Left lobe of liver (tissue), 2 donors: ENCODE measurements at regions not wholly inside any gene's neighbourhood (a gene's known extent, or its start where the extent isn't known, plus 50 kb on each side); places are given as distances from the start of the nearest gene placed in this dataset.

ENCODE experiments used
- ATAC-seq: fragments of 200-7000 bp; cut with Tn5 transposase; one replicate; pipeline ENCODE4 v1.9.1; 2020; ENCODE audit warnings: mild to moderate bottlenecking, moderate library complexity
- DNase-seq: peaks from one replicate; pipeline ENCODE4 v3.0.0-alpha.2; 2020; ENCODE audit warnings: low spot score
- donor health status: DM: no; HTN: no; CAD: no; lungs with moderate emphysema.
- donor health status: DM: no; HTN: yes; CAD: no.

DNA sequence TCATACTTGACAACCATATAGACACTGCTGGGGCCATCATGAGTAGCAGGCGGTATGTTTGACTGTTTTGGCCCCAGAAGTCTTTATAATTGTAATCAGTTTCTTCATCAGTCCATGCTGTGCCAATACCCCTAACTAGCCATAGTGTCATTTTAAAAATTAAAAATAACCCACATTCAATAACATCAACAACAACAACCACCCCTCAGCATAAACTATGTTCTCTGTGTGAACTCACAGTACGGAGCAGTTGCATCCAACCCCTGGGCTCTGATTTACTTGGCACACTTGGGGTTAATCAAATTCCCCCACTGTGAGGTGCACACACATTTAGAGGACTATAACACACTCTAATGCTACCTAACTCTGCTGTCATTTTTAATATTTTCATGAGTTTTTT, 553.7 kb downstream of the USP25 start:
- DNase-seq, result no peak
- ATAC-seq, result no peak

DNA sequence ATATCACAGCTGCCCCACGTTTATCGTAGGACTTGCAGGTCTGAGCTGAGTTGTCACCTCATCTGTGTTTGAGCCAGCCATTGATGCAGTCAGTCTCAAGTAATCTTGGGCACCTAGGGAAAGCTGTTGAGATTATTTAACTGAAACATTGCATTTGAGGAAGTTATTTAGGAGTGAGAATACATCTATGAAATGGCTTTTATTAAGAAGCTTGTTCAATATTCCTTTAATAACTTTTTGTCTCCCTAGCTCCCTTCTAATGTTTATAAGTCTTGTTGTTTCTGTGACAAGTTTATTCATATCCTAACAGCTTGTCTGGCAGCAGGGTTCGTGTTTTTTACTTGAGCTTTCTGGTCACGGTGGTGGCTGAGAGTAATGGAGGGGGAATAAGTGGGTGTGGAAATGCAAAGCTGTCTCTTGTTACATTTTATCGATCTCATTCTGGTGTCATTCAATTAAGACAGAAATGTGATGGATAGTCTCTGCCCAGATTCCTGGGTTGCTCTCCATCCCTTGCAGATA, 555.9 kb downstream of the USP25 start:
- DNase-seq, result no peak

DNA sequence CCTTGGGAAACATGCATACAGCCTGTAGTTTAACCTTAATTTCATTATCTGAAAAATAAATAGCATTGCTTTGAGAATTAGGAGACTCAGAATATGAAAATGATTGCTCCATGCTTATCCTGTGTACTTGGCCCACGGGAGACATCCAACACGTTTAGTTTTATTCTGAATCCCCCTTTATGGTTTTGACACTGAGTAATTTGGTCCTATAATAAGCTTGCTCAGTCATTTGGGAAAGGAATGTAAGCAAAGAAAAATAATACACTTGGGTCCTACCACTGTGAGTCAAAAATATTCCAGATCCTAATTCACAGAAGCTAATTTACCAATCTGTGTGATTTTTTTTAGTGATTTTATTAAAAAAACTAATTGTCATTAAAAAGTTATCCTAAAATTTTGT, 557.3 kb downstream of the USP25 start:
- ATAC-seq, result no peak
- DNase-seq, result no peak

More for the DNA sequence above, 555.9 kb downstream of the USP25 start:
- no peak for ATAC-seq

DNA sequence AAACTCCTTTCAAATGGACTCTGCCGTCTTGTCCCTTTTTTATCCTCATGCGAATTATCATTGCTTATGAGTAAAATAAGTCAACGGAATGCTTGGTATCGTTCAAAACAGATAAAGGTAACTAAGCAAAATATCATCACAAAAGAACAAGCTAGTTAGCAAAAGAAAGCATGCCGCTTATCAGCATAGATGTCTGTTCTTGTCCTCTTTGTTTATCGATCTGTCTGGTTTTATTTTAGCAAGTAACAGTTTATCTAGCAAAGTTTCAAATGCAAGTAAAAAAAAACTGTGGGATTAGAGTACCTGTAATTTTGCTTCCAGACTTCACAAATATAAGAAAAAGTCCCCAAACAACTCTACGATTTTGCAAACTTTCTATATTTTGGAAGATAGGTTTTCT, 561.5 kb downstream of the USP25 start:
- peak; percentile 67 for ATAC-seq
- DNase-seq, result no peak

DNA sequence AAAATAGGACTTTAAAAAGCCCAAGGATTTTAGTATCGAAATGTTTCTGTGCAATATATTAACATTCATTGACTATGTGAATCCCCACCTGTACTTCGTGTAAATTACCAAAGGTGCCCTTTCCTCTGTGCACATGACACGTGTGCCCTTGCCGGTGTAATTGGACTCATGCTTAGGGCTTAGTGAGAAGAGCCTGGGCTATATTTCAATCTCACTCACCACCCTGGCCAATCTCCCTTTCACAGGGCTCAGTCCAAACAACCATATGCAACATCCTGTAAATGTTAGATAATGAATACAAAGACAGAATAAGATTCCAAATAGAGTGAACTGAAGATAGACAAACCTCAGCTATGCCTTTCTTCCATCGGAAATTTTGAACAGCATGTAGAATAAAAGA, 564.3 kb downstream of the USP25 start:
- DNase-seq (no peak), ATAC-seq (peak; percentile 44)

DNA sequence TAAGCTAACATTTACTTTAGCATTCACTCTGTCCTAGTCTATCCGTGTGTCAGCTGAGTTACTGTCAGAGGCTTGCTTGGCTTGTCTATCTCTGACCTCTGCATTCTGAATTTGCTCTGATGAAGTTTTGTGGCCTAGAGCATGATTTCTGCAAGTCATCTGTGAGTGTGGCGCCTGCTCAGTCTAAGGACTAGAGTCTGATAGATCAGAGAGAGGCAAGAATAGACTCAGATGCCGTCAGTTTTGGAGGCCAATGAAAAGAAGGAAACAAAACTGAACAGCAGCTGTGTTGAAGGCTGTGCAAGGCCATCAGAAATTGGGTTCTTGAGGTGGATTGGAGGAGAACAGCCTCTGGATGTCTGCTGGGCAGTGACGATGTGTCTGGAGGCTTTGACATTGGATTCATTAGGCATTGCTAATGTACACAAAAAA, 573.1 kb downstream of the USP25 start:
- DNase-seq (peak; percentile 67), ATAC-seq (peak; percentile 89)

DNA sequence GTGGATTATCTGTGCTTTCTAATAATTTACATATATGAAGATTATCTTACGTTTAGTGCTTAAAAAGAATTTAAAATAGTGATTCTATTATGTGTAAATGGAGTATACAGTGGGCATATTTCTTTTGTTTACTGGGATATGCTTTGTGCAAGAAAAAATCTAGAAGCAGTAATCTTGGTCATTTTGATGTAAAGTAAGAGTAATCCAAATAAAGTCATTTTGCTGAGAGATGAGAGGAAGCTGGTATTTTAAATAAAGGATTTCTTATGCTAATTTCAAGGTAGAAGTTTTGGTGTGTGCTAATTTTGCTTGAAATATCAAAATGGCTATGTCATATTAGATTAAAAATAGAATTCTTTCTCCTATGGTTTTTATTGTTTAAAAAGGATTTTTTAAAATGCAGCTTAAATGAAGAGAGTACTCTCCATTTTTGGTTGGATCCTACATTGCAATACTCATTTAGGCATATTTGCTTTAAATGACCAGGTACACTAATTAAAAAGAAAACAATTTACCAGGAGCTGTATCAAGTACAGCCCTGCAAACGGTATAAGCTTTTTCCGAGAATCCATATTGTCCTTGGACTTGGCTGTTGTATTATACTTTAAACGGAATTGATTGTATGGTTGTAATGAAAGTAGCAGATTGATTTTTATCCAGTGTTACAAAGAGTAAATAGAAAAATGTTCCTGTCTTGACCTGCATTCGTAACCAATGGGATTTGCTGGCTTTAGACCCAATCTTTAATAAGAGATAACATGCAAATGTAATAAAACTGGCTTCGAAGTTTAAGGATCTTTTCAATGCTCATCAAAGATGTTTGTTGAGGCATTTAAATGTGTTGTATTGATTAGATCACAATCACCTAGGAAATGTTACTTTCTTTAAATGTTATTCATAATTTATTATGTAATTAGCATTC, 574.7 kb downstream of the USP25 start:
- ATAC-seq (peak; percentile 40), DNase-seq (no peak)

DNA sequence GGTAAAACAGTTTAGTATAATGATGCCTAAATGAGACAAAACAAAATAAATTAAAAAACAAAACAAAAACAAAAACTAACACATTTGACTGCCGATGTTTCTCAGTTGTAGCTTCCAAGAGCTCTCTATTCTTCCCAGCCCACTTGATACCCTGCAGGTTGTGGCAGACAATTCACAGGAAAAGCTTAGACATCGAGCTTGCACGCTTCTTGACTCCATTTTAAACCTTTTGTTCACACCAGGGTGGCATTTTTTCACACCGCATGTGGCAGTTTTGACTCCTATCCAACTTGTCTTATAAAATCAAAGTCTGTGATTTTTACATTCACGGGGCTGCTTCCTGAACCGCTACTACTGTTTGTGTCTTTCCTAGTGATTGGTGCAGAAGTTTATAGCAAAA, 575.9 kb downstream of the USP25 start:
- no peak for DNase-seq
- peak; percentile 20 for ATAC-seq

DNA sequence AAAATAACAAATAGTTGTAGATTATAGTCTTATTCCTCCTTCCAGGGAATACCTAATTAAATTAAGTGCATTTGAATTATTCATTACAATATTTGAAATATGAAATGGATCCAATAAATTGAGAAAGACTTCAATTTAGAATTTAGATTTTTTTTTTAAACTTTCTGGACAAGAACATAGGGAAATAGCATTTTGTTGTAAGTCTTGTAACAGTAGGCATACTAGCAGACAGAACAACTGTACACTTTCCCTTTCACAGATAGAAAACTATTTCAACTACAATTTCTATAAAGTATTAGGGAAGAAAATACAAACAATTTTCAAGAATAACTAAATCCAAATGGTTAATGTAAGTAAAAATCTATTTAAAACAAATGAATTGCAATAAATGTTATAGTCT, 577.5 kb downstream of the USP25 start:
- ATAC-seq, result no peak
- no peak for DNase-seq

DNA sequence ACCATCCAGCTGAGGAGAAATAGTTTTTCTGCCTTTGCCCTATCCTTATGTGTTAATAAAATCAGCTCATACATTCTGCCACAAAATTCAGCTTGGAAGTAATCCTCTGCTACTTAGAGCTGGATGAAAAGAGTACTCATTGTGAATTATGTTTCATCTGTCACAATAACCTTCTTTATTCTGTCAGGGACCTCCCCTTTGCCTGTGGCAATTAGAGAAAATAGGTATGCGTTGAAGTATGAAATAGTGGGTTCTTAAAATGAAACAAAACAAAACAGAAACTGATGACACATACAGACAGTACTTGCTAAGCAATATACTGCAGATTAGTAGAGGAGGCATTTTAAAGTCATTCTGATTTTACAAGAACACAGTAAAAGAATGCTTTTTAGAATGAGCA, 578.5 kb downstream of the USP25 start:
- ATAC-seq (peak; percentile 42), DNase-seq (no peak)

DNA sequence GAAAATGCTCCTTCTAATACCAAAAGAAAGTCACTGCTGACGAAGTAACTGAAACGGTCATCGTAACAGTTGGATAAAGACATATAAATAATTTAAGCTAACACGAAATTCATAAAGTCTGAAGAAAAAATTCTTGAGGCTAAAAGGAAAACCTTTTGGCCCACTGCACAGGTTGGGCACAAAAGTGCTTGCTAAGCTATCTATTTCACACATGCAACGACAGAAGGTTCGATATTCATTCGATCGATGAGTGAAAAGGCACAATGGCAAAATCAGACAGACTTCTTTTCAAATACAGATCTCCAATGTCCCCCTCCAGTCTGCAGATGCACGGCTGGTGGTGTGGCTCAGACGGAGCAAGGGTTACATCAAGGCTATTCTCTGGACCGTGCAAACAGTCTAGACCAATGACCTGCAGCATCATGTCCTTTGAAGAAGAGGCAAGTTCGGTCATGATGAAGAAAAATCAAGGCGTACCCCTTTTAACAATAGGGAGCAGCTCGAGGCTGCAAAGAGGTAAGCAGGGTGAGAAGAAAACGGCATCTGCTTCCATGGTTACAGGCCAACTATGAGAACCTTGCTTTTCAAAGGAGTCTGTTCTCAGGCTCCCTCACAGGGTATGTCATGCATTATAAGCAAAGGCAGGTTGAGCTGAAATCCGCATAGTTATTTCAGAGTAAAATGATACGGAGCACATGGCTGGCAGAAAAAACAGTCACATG, 579.6 kb downstream of the USP25 start:
- ATAC-seq (peak; percentile 70), DNase-seq (no peak)

DNA sequence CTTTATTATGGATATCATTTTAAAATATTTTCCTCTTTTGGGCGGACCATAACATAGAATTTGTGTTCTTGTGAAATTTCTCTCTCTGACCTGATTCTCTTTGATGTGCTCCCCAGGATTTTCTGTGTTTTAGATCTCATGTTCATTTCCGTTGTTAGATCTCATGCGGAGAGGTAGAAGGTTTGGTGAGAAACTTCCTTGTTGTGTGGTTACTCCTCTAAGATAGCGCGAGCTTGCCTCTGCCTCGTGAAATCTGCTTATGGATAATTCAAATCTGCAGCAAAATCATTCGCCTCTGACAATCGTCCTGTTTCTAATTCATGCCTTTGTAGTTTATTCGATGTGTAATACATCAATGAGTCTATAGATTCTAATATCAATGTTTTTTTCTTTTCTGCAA, 580.4 kb downstream of the USP25 start:
- DNase-seq (no peak), ATAC-seq (no peak)

DNA sequence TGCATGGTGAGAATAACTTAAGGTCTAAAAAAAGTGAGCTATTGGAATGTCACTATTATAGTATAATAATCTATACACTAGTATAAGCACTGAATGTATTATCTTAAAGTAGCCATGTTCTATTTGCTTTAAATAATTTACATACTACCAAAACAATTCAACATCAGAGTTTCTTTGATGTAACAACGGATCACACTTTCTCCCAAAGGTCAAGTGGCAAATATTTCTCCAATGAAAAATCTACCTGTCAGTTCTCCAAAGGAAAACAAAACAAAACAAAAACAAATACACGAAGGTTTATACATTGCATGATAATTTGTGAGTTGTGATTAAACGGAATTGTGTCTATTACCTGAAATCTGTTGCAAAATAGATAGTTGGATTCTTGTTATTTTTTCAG, 581.4 kb downstream of the USP25 start:
- ATAC-seq (no peak), DNase-seq (no peak)

DNA sequence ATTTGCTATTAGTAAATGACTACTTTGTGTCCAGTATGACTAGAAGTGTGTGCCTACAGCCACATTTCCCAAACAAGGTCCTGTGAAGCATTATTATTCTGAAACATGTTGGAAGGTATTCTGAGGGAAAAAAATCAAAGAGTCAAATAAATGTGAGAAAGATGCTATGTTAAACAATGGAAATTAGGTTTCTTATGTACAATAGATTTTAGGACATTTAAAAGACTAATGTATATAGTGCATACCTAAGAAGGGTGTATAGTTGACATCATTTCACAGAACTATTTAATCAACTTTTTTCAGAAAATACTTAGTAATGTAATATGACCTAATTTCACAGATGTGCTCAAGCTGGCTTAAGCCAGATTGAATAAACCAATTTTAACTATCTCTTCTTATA, 582.5 kb downstream of the USP25 start:
- no peak for ATAC-seq

DNA sequence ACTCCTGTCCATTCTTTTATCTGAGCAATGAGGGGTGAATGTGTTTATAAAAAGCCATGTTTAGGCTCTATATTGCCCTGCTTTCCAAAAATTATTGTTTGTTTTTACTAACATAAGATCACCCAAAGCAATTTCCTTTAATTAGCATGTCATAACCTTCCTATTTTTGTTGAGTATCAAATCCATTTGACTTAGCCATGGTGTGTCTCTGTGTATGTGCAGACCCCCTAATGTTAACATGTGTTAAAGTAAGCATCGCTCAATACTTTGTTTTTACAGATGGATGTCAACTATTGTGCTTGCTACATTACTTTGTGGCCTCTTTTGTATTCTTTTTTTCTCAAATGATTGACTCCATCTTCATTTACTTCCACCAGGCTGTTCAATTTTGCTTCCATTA, 585.4 kb downstream of the USP25 start:
- no peak for ATAC-seq

More for the DNA sequence above, 582.5 kb downstream of the USP25 start:
- no peak for DNase-seq

DNA sequence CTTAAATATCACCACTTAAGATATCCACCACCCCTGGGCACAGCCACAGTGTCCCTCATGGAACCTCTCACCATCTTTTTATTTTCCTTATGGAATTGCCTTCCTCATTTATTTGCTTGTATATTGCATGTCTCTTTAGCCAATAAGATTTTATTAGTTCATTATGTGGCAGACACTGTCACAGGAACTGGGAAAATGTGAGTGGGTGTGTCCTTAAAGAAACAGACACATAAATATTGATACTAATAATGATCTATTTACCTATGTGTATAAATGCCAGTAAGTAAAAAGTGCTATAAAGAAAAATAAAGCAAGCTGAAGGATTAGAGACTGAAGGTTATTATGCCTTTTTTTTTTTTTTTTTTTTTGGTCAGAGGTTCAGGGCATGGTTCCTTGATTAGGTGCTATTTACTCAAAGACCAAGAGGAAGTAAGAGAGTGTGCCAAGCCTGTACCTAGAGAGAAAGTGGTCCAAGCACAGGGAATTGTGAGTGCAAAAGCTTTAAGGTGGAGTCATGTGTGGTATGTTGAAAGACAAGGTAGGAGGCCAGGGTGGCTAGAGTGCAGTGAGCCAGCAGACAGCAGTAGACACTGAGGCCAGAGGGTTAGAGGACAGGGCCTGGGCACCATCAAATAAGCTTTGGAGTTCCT, 589.0 kb downstream of the USP25 start:
- ATAC-seq, result no peak
- no peak for DNase-seq

More for the DNA sequence above, 585.4 kb downstream of the USP25 start:
- DNase-seq, result no peak

DNA sequence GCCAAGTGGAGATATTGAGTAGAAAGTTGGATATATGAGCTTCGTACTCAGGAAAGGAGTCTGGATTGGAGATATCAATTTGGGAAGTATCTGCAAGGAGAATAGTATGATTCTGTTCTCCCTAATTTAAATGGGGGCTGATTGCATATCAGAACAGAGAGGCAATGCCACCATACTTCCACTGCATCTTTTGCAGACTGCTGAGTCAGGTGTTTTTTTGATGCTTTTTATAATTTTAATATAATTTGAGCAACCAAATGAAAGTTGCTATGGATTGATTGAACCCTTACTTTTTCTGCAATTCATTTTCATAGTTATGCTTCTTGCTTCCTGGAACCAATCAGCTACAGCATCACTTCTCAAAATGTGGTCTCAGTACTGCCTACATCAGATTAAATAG, 590.3 kb downstream of the USP25 start:
- no peak for ATAC-seq
- no peak for DNase-seq

DNA sequence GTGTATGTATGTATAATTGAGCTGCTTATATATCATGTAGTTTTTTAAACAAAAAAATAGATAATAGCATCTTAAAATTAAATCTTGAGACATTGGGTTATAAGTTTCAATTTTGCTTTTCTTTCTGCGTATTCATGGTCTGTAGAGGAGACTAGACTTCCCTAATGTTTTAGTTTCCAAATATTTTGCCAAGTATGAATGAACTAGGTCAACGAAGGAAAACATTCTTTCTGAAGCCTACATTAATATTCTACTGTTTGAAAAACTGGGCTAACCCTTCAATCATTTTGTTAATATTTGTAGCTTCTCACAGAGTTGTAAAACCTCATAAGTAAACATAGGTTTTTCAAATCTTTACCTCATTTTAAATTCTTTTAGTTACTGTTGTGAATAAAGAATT, 592.7 kb downstream of the USP25 start:
- DNase-seq (no peak), ATAC-seq (peak; percentile 59)

DNA sequence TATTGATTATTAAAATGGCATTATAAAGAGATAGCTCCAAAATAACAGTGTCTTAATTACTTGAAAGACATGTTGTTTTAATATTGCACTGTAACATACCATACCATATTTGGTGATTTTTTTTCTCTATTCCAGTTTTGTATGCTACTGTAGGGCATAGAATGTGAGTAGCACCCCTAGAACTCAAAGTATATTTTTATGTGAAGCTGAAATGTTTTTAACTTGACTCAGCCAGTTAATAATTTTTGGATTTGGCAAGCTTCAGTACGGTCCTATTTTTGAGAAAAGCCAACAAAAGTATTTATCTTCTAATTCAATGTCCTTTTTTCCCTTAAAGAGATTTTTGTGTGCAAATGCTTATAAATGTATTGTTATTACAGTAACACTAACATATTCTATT, 593.8 kb downstream of the USP25 start:
- DNase-seq (no peak), ATAC-seq (no peak)

DNA sequence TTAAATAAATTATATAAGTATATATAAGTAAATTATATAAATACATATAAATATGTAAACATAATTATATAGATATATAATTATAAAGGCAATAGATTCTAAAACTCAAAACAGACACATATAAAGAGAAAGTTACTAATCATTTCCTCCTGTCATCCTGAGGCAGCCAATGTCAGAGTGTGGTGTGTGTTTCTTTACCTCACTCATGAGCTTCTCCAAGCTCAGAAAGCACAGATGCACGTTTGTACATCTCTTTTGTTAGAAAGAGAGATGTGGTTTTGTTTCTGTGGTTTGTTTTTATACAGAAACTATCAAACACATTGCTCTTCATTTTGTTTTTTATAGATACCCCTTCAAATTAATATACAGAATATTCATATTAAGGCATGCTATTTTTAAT, 594.8 kb downstream of the USP25 start:
- DNase-seq (no peak), ATAC-seq (no peak)
